ENCODE measurements at regions not wholly inside any gene's neighbourhood (a gene's known extent, or its start where the extent isn't known, plus 50 kb on each side); places are given as distances from the start of the nearest gene placed in this dataset.

DNA sequence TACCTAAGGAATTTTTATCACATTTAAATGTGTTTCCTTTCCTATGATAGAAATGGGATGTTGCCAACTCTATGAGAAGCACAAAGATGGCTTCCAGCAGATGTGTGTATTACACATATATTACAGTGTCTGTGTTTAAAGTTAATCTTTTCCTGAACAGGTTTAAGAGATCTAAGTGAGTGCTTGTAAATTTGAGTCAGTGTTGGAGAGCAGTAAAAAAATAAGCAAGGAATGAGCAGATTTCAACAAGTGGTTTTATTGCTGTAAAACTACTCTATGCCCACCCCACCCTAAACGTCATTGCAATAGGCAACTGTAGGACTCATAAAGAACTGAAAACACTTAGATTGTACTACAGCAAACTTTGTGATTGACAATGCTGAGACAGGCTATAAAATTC is 248.7 kb downstream of the KLF5 start:
- no peak overlapping the region for H3K9ac ChIP-seq (ENCODE audit: low read length)
- no peaks in the 10 kb centered on the region for H3K27me3 ChIP-seq (ENCODE audit: insufficient read depth, low read depth, low read length)
- no peak overlapping the region for H3K27ac ChIP-seq (ENCODE audit: low read length)
- H3K79me2 ChIP-seq (replicated peaks; ENCODE audit: insufficient read depth, low read length) = no peaks in the 10 kb centered on the region
- no peaks in the 10 kb centered on the region for H3K9me3 ChIP-seq (ENCODE audit: low read length)
- TF ChIP-seq, protein P1, sequence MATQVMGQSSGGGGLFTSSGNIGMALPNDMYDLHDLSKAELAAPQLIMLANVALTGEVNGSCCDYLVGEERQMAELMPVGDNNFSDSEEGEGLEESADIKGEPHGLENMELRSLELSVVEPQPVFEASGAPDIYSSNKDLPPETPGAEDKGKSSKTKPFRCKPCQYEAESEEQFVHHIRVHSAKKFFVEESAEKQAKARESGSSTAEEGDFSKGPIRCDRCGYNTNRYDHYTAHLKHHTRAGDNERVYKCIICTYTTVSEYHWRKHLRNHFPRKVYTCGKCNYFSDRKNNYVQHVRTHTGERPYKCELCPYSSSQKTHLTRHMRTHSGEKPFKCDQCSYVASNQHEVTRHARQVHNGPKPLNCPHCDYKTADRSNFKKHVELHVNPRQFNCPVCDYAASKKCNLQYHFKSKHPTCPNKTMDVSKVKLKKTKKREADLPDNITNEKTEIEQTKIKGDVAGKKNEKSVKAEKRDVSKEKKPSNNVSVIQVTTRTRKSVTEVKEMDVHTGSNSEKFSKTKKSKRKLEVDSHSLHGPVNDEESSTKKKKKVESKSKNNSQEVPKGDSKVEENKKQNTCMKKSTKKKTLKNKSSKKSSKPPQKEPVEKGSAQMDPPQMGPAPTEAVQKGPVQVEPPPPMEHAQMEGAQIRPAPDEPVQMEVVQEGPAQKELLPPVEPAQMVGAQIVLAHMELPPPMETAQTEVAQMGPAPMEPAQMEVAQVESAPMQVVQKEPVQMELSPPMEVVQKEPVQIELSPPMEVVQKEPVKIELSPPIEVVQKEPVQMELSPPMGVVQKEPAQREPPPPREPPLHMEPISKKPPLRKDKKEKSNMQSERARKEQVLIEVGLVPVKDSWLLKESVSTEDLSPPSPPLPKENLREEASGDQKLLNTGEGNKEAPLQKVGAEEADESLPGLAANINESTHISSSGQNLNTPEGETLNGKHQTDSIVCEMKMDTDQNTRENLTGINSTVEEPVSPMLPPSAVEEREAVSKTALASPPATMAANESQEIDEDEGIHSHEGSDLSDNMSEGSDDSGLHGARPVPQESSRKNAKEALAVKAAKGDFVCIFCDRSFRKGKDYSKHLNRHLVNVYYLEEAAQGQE (IDR thresholded peaks at IDR 0.05; ENCODE audit: borderline replicate concordance) = no peak
- TF ChIP-seq TAF1 (IDR thresholded peaks at IDR 0.05; ENCODE audit: low read depth) = no peak
- H3K4me3 ChIP-seq (ENCODE audit: low read length) = no peak overlapping the region
- H3K4me2 ChIP-seq (ENCODE audit: low read length) = no peak overlapping the region
- H3K36me3 ChIP-seq (ENCODE audit: insufficient read depth, low read length) = no peaks in the 10 kb centered on the region
- H3F3A ChIP-seq (ENCODE audit: insufficient read depth, low read length, poor library complexity, severe bottlenecking) = no peaks in the 10 kb centered on the region
- no peaks in the 10 kb centered on the region for H4K20me1 ChIP-seq (ENCODE audit: insufficient read depth)
- H2AFZ ChIP-seq (ENCODE audit: low read depth, low read length) = no peak overlapping the region
- H3K9me2 ChIP-seq (ENCODE audit: insufficient read depth, low read length) = no peaks in the 10 kb centered on the region

DNA sequence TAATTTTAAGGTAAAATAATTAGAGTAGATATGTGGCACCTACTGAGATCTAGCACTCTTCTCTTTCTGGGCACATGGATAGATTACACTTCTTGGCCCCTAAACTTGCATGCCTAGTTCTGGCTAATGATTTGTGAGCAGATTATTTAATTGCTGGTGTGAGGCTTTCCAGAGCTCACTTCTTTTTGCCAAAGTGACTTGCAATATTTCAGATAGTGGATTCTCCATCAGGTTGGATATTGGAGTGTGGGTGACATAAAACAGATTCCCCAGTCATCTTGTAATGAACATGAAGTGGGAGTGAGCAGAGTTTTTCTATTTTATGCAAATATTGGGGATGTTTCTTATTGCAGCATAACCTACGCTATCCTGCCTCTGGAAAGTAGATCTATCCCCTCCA is 247.9 kb downstream of the KLF5 start:
- Histone ChIP-seq H3K27me3 (ENCODE audit: insufficient read depth, low read depth, low read length) (no peaks in the 10 kb centered on the region), H3K4me2 (ENCODE audit: low read length) (no peak overlapping the region), H3K36me3 (ENCODE audit: insufficient read depth, low read length) (no peaks in the 10 kb centered on the region), H3K9ac (ENCODE audit: low read length) (no peak overlapping the region), H3K9me2 (ENCODE audit: insufficient read depth, low read length) (no peaks in the 10 kb centered on the region), H3K4me3 (ENCODE audit: low read length) (no peak overlapping the region), H3K27ac (ENCODE audit: low read length) (no peak overlapping the region), H4K20me1 (ENCODE audit: insufficient read depth) (no peaks in the 10 kb centered on the region), H3F3A (ENCODE audit: insufficient read depth, low read length, poor library complexity, severe bottlenecking) (no peaks in the 10 kb centered on the region), H2AFZ (ENCODE audit: low read depth, low read length) (no peak overlapping the region), H3K79me2 (replicated peaks; ENCODE audit: insufficient read depth, low read length) (no peaks in the 10 kb centered on the region), H3K9me3 (ENCODE audit: low read length) (no peaks in the 10 kb centered on the region)
- TF ChIP-seq RAD21 (conservative IDR thresholded peaks at IDR 0.05) = no peak
- TF ChIP-seq MXI1 (conservative IDR thresholded peaks at IDR 0.05; ENCODE audit: poor library complexity, severe bottlenecking) = no peak
- TF ChIP-seq, protein P1 (IDR thresholded peaks at IDR 0.05; ENCODE audit: borderline replicate concordance) = no peak
- TF ChIP-seq TAF1 (IDR thresholded peaks at IDR 0.05; ENCODE audit: low read depth) = no peak
- TF ChIP-seq EP300 (conservative IDR thresholded peaks at IDR 0.05; ENCODE audit: poor library complexity, severe bottlenecking) = no peak
- TF ChIP-seq, protein P2, sequence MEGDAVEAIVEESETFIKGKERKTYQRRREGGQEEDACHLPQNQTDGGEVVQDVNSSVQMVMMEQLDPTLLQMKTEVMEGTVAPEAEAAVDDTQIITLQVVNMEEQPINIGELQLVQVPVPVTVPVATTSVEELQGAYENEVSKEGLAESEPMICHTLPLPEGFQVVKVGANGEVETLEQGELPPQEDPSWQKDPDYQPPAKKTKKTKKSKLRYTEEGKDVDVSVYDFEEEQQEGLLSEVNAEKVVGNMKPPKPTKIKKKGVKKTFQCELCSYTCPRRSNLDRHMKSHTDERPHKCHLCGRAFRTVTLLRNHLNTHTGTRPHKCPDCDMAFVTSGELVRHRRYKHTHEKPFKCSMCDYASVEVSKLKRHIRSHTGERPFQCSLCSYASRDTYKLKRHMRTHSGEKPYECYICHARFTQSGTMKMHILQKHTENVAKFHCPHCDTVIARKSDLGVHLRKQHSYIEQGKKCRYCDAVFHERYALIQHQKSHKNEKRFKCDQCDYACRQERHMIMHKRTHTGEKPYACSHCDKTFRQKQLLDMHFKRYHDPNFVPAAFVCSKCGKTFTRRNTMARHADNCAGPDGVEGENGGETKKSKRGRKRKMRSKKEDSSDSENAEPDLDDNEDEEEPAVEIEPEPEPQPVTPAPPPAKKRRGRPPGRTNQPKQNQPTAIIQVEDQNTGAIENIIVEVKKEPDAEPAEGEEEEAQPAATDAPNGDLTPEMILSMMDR (IDR thresholded peaks at IDR 0.05; ENCODE audit: poor library complexity, severe bottlenecking) = no peak
- TF ChIP-seq POLR2AphosphoS5 (IDR thresholded peaks at IDR 0.05) = no peak
- no peak for TF ChIP-seq EZH2 (IDR thresholded peaks at IDR 0.05; ENCODE audit: borderline replicate concordance, insufficient read depth, low read length, poor library complexity, severe bottlenecking)
- no peak for TF ChIP-seq SMC3 (conservative IDR thresholded peaks at IDR 0.05; ENCODE audit: poor library complexity)

Measured in neural cell (in vitro differentiated cells).